Small intestine (tissue), 7 donors: ENCODE measurements at regions not wholly inside any gene's neighbourhood (a gene's known extent, or its start where the extent isn't known, plus 50 kb on each side); places are given as distances from the start of the nearest gene placed in this dataset.

Experiments used
- DNase-seq, 2 donors: peaks; one replicate each; pipeline versions ENCODE4 v3.0.0 to v3.0.0-alpha.2; 2013
- FAIRE-seq: peaks from 2 replicates; lab custom pipeline; 2012; peaks lifted over from hg19 to GRCh38; lab: Jason Lieb, UNC
- H3K27ac ChIP-seq, 3 donors: one replicate each; pipeline ENCODE4 v1.5.1; 2013; ENCODE audit warnings: low read length in 2 of 3, mild to moderate bottlenecking in 2 of 3, control low read depth in 1 of 3, inconsistent platforms in 1 of 3, low read depth in 1 of 3, moderate library complexity in 1 of 3
- H3K27me3 ChIP-seq, 3 donors: one replicate each; pipeline ENCODE4 v1.6.1; 2013; ENCODE audit warnings: low read length in 3 of 3, inconsistent platforms in 1 of 3; ENCODE audit not compliant: control insufficient read depth in 3 of 3, insufficient read depth in 3 of 3
- H3K36me3 ChIP-seq, 3 donors: one replicate each; pipeline ENCODE4 v1.6.1; 2013; ENCODE audit warnings: low read length in 3 of 3, inconsistent platforms in 1 of 3, low read depth in 1 of 3, mild to moderate bottlenecking in 1 of 3, moderate library complexity in 1 of 3; ENCODE audit not compliant: control insufficient read depth in 3 of 3, insufficient read depth in 2 of 3
- H3K4me1 ChIP-seq, 3 donors: one replicate each; pipeline ENCODE4 v1.6.1; 2013; ENCODE audit warnings: low read length in 2 of 3, inconsistent platforms in 1 of 3, low read depth in 1 of 3, mild to moderate bottlenecking in 1 of 3, moderate library complexity in 1 of 3; ENCODE audit not compliant: control insufficient read depth in 3 of 3, insufficient read depth in 2 of 3
- H3K4me3 ChIP-seq, 3 donors: one replicate each; pipeline ENCODE4 v1.5.1; 2013; ENCODE audit warnings: low read length in 3 of 3, control low read depth in 1 of 3, inconsistent platforms in 1 of 3, low read depth in 1 of 3, mild to moderate bottlenecking in 1 of 3, moderate library complexity in 1 of 3
- H3K9me3 ChIP-seq, 2 donors: one replicate each; pipeline ENCODE4 v1.6.1; 2013; ENCODE audit warnings: low read depth in 1 of 2, low read length in 1 of 2; ENCODE audit not compliant: control insufficient read depth in 2 of 2, insufficient read depth in 1 of 2
- WGBS, 3 donors: extraction: QIAGEN DNeasy Blood & Tissue Kit; methylation state at CpG; one replicate each; pipeline ENCODE4 v1.1.7; 2013; 5-methylcytosine and 5-hydroxymethylcytosine counted together
- donor health status: healthy with polysubstance abuse.
- donor health status: control.
- donor health status: control.
- donor health status: Bipolar disorder and iron deficiency.
- donor health status: healthy.

DNA sequence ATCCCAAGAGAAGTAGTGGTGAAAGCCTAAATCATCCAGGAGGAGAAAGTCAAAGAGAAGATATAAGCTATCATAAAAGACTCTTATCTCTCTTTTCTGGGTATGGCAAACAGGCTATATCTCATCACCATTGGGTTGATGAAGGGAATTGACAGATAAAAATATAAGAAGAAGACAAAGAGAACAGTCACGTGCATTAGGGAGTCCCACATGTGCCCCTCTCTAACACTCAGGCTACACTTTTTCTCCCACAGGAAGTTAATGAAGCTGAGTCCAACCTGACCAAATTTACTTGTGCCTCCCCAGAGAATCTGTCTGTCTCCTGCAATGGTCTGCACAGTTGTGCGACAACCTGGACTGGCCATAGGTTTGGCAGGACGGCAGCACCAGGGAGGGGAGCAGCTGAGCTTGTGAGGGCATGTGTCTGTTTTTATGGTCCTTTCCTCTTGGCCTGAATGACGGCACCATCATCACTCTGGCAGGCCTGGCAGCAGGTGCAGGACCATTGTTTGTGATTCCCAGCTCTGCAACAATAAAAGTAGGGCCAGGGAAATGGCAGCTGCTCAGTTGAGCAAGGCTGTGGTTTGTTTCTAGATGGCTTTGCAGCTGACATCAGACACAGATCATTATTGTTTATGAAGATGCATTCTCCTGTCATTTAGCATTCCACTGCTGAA, 144.5 kb upstream of the MCHR2 start:
- H3K9me3 ChIP-seq: no peaks in the 10 kb centered on the region
- H3K4me1 ChIP-seq: no peaks in the 10 kb centered on the region
- H3K4me3 ChIP-seq: no peak overlapping the region
- H3K36me3 ChIP-seq: no peaks in the 10 kb centered on the region
- DNase-seq: no peak
- 53 to 80% (median 63%) methylated on average over 4 of the region's 4 CpGs for WGBS, 3 donors
- H3K27me3 ChIP-seq: no peaks in the 10 kb centered on the region
- no peak overlapping the region for H3K27ac ChIP-seq
- FAIRE-seq: no peak

DNA sequence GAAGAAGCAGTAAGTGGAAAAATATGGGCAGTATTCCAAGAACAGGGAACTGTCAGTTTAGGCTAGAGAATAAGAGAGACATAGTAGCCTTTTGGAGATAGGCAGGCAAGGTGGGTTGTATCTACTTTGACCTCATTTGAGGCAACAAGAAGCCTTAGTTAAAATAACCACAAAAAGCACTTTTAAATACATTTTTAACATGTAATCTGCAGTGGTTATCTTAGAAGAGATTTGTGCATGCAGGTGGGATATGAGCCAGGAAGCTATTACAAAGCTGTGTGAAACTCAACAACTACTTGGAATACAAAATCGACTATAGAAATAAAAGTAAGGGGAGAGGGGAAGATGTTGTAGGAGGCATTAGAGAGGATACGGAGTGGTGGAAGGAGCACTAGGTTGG, 143.7 kb upstream of the MCHR2 start:
- no peaks in the 10 kb centered on the region for H3K9me3 ChIP-seq
- no peaks in the 10 kb centered on the region for H3K4me1 ChIP-seq
- H3K27ac ChIP-seq: no peak overlapping the region
- no peak overlapping the region for H3K4me3 ChIP-seq
- DNase-seq (no peak), FAIRE-seq (no peak)
- no peaks in the 10 kb centered on the region for H3K27me3 ChIP-seq
- 80 to 90% (median 84%) methylated on average over 2 of the region's 2 CpGs for WGBS, 3 donors
- H3K36me3 ChIP-seq: no peaks in the 10 kb centered on the region

- no peak overlapping the region for H3K27ac ChIP-seq
- H3K36me3 ChIP-seq: no peaks in the 10 kb centered on the region
- 87 to 91% (median 90%) methylated on average over 8 of the region's 8 CpGs for WGBS, 3 donors
- peaks cover 0 to 2% (median 0%) of the 10 kb centered on the region in 3 donors for H3K27me3 ChIP-seq
- DNase-seq (no peak), FAIRE-seq (no peak)
- no peak overlapping the region for H3K4me3 ChIP-seq
- no peaks in the 10 kb centered on the region for H3K4me1 ChIP-seq
- peaks cover 0 to 4% of the 10 kb centered on the region in 2 donors for H3K9me3 ChIP-seq
Observed at GRCh38 chr6:100136590-100136989, 142.6 kb upstream of the MCHR2 start.

DNA sequence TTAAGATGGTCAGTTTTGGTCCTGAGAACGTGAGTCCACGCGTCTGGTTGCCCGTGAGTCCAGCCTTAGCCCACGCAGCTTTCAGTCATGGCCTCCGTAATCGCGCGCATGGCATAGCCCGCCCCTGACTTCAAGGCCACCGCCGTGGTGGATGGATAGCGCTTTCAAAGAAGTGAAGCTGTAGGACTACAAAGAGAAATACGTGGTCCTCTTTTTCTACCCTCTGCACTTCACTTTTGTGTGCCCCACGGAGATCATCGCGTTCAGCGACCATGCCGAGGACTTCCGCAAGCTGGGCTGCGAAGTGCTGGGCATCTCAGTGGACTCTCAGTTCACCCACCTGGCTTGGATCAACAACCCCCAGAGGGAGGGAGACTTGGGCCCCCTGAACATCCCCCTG, 142.0 kb upstream of the MCHR2 start:
- H3K27me3 ChIP-seq: peaks cover 0 to 2% (median 0%) of the 10 kb centered on the region in 3 donors
- H3K36me3 ChIP-seq: no peaks in the 10 kb centered on the region
- WGBS, 3 donors: 88 to 93% (median 90%) methylated on average over 21 of the region's 21 CpGs
- H3K27ac ChIP-seq: no peak overlapping the region
- H3K9me3 ChIP-seq: peaks cover 0 to 5% of the 10 kb centered on the region in 2 donors
- no peak overlapping the region for H3K4me3 ChIP-seq
- FAIRE-seq: no peak
- no peaks in the 10 kb centered on the region for H3K4me1 ChIP-seq
- no peak for DNase-seq

DNA sequence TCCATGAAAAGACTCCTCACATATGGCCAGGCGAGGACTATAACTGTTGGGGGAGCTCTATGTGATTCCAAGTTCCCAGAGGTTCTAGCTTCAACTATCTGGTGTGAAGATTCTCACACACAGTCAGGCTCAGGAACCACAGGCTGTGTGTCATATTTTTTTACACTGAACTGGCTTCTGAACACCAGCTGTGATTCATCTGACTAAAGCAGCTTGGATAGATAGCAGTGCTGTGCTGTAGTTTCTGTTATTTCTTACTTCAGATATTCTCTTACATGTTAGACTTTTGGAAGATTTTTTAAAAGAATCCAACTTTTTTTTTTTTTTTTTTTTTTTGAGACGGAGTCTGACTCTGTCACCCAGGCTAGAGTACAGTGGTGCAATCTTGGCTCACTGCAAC, 140.7 kb upstream of the MCHR2 start:
- no peaks in the 10 kb centered on the region for H3K36me3 ChIP-seq
- no peak overlapping the region for H3K4me3 ChIP-seq
- FAIRE-seq (no peak), DNase-seq (no peak)
- no peak overlapping the region for H3K27ac ChIP-seq
- H3K4me1 ChIP-seq: no peaks in the 10 kb centered on the region
- peaks cover 0 to 2% (median 0%) of the 10 kb centered on the region in 3 donors for H3K27me3 ChIP-seq
- peaks cover 0 to 5% of the 10 kb centered on the region in 2 donors for H3K9me3 ChIP-seq
- WGBS, 3 donors: 79 to 85% (median 83%) methylated on average over 1 of the region's 2 CpGs

GRCh38 chr6:100134297-100134696, 140.3 kb upstream of the MCHR2 start:
- 62 to 67% (median 67%) methylated on average over 2 of the region's 2 CpGs for WGBS, 3 donors
- no peaks in the 10 kb centered on the region for H3K4me1 ChIP-seq

GRCh38 chr6:100132005-100132404, 138.0 kb upstream of the MCHR2 start:
- no peaks in the 10 kb centered on the region for H3K4me1 ChIP-seq
- H3K27me3 ChIP-seq: peaks cover 0 to 2% (median 0%) of the 10 kb centered on the region in 3 donors
- H3K36me3 ChIP-seq: no peaks in the 10 kb centered on the region
- H3K27ac ChIP-seq: no peak overlapping the region
- DNase-seq: no peak
- H3K4me3 ChIP-seq: no peak overlapping the region
- peaks cover 0 to 5% of the 10 kb centered on the region in 2 donors for H3K9me3 ChIP-seq
- FAIRE-seq: no peak

More at GRCh38 chr6:100134297-100134696, 140.3 kb upstream of the MCHR2 start:
- Histone ChIP-seq H3K27me3 (peaks cover 0 to 2% (median 0%) of the 10 kb centered on the region in 3 donors), H3K27ac (no peak overlapping the region), H3K36me3 (no peaks in the 10 kb centered on the region), H3K9me3 (peaks cover 0 to 5% of the 10 kb centered on the region in 2 donors), H3K4me3 (no peak overlapping the region)
- FAIRE-seq: no peak
- no peak for DNase-seq

- no peaks in the 10 kb centered on the region for H3K36me3 ChIP-seq
- no peak overlapping the region for H3K27ac ChIP-seq
- FAIRE-seq (no peak), DNase-seq (no peak)
- no peaks in the 10 kb centered on the region for H3K4me1 ChIP-seq
- peaks cover 0 to 2% (median 0%) of the 10 kb centered on the region in 3 donors for H3K27me3 ChIP-seq
- peaks cover 0 to 5% of the 10 kb centered on the region in 2 donors for H3K9me3 ChIP-seq
- 92 to 100% (median 93%) methylated on average over 1 of the region's 1 CpG for WGBS, 3 donors
- no peak overlapping the region for H3K4me3 ChIP-seq
Observed at GRCh38 chr6:100130630-100131029, 136.6 kb upstream of the MCHR2 start.
